ENCODE measurements at regions not wholly inside any gene's neighbourhood (a gene's known extent, or its start where the extent isn't known, plus 50 kb on each side); places are given as distances from the start of the nearest gene placed in this dataset.

- no peak for TF ChIP-seq REST (IDR thresholded peaks at IDR 0.05; ENCODE audit: unreplicated experiment)
- TF ChIP-seq STAT1 (IDR thresholded peaks at IDR 0.05; ENCODE audit: unreplicated experiment): no peak
- TF ChIP-seq ZNF331 (CRISPR knock-in tag; IDR thresholded peaks at IDR 0.05; ENCODE audit: low read depth): no peak
- no peak for TF ChIP-seq EZH2phosphoT487 (IDR thresholded peaks at IDR 0.05; ENCODE audit: unreplicated experiment)
- TF ChIP-seq CREB1 (CRISPR knock-in tag; IDR thresholded peaks at IDR 0.05; ENCODE audit: low read depth): no peak
Observed at GRCh38 chr5:88355490-88356050, 86.9 kb upstream of the TMEM161B start (continued).

GRCh38 chr5:88325868-88326267 lies 57.2 kb upstream of the TMEM161B start:
- no peaks in the 10 kb centered on the region for H3K9me2 ChIP-seq (ENCODE audit: insufficient read depth)
- no peak overlapping the region for H3K4me2 ChIP-seq
- no peaks in the 10 kb centered on the region for H3F3A ChIP-seq (replicated peaks; ENCODE audit: low read depth)
- no peak for ATAC-seq
- H3K9me3 Mint-ChIP-seq: no peaks in the 10 kb centered on the region
- no peaks in the 10 kb centered on the region for H3K27me3 ChIP-seq (ENCODE audit: insufficient read depth)
- no peaks in the 10 kb centered on the region for H4K20me1 ChIP-seq (replicated peaks; ENCODE audit: insufficient read depth)
- TF ChIP-seq EZH2 (IDR thresholded peaks at IDR 0.05; ENCODE audit: low read depth, unreplicated experiment): no peak
- TF ChIP-seq CTCF (conservative IDR thresholded peaks at IDR 0.05; ENCODE audit: low read depth in 2 of 2): no peak
- no peak for TF ChIP-seq ETS1 (IDR thresholded peaks at IDR 0.05)
- no peak for TF ChIP-seq STAT1 (IDR thresholded peaks at IDR 0.05; ENCODE audit: unreplicated experiment)
- no peak for TF ChIP-seq EZH2phosphoT487 (IDR thresholded peaks at IDR 0.05; ENCODE audit: unreplicated experiment)
- no peak for TF ChIP-seq POLR2AphosphoS5 (IDR thresholded peaks at IDR 0.05; ENCODE audit: low read depth)
- TF ChIP-seq JUNB (IDR thresholded peaks at IDR 0.05; ENCODE audit: unreplicated experiment): no peak
- TF ChIP-seq ZNF114 (CRISPR knock-in tag; IDR thresholded peaks at IDR 0.05): no peak
- no peaks in the 10 kb centered on the region for H3K79me2 ChIP-seq (replicated peaks; ENCODE audit: insufficient read depth)
- no peak overlapping the region for H3K27ac Mint-ChIP-seq
- no peaks in the 10 kb centered on the region for H3K27me3 Mint-ChIP-seq (ENCODE audit: insufficient read depth, low read depth, poor library complexity)
- no peaks in the 10 kb centered on the region for H3K4me1 Mint-ChIP-seq
- no peak overlapping the region for H3K4me3 Mint-ChIP-seq
- H3K4me1 ChIP-seq (ENCODE audit: insufficient read depth): no peaks in the 10 kb centered on the region
- no peak overlapping the region for H3K4me3 ChIP-seq
- no peak for DNase-seq (ENCODE audit: low spot score)
- no peaks in the 10 kb centered on the region for H3K36me3 ChIP-seq (ENCODE audit: insufficient read depth)
- H3K36me3 Mint-ChIP-seq (ENCODE audit: low read depth): no peaks in the 10 kb centered on the region
- no peak overlapping the region for H2AFZ ChIP-seq
- no peak overlapping the region for H3K27ac ChIP-seq (ENCODE audit: low read depth)

Measured in GM23338 (cell line).